ENCODE measurements at regions not wholly inside any gene's neighbourhood (a gene's known extent, or its start where the extent isn't known, plus 50 kb on each side); places are given as distances from the start of the nearest gene placed in this dataset.

DNA sequence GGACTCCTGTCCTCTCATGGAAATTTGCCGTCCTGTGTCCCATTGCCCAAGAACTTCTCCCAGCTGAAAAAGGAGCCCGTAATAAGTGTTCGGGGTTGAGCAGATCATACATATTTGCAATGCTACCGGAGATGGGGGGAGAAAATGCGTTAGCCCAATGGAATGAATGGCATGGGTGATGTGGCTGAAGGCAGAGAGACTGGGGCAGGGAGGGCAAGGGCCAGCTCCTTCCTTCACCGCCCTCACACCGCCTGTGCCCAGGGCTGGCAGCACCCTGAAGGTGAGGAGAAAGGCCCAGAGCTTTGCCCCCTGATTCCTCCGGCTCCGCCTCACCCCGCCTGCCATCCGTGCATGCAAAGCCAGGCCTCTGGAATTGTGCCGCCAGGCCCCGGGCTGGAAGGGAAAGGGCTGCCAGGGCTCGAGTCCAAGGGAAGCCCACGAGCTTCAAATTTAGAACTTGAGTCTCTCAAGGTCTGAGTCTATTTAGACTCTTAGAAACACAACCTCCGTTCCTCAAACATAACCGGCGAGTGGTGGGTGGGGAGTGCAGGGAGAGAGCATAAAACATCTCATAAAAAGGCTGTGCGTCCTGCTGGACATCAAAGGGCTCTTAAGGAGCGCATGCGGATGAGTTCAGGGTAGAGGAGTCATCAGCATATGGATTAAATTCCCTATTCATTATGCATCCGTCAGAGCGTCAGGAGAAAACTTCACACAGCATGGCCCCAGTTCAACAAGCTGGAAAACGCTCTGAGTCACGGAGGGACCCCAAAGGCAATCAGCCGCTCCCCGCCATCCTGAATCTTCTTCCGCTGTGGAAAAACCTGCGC, 121.7 kb upstream of the GLI2 start:
- TF ChIP-seq, protein P1, sequence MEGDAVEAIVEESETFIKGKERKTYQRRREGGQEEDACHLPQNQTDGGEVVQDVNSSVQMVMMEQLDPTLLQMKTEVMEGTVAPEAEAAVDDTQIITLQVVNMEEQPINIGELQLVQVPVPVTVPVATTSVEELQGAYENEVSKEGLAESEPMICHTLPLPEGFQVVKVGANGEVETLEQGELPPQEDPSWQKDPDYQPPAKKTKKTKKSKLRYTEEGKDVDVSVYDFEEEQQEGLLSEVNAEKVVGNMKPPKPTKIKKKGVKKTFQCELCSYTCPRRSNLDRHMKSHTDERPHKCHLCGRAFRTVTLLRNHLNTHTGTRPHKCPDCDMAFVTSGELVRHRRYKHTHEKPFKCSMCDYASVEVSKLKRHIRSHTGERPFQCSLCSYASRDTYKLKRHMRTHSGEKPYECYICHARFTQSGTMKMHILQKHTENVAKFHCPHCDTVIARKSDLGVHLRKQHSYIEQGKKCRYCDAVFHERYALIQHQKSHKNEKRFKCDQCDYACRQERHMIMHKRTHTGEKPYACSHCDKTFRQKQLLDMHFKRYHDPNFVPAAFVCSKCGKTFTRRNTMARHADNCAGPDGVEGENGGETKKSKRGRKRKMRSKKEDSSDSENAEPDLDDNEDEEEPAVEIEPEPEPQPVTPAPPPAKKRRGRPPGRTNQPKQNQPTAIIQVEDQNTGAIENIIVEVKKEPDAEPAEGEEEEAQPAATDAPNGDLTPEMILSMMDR (IDR thresholded peaks at IDR 0.05; ENCODE audit: borderline replicate concordance, extremely low read depth, low read length, poor library complexity, severe bottlenecking) = no peak
- TF ChIP-seq EZH2 (IDR thresholded peaks at IDR 0.05; ENCODE audit: borderline replicate concordance, low read depth, low read length, severe bottlenecking) = no peak
- H3K27me3 ChIP-seq (ENCODE audit: insufficient read depth, low read length, poor library complexity) = peaks cover 3% of the 10 kb centered on the region
- no peaks in the 10 kb centered on the region for H3K36me3 ChIP-seq (ENCODE audit: insufficient read depth, low read length)
- no peaks in the 10 kb centered on the region for H4K20me1 ChIP-seq (ENCODE audit: insufficient read depth, low read length)
- H3K4me1 ChIP-seq (ENCODE audit: insufficient read depth, low read length) = no peaks in the 10 kb centered on the region
- ATAC-seq (ENCODE audit: insufficient read depth, low read depth) = no peak
- H3K9me3 ChIP-seq (ENCODE audit: insufficient read depth, low read length, severe bottlenecking) = no peaks in the 10 kb centered on the region
- no peak overlapping the region for H3K27ac ChIP-seq (ENCODE audit: low read length)
- no peak overlapping the region for H2AFZ ChIP-seq (ENCODE audit: low read depth, low read length)
- DNase-seq = no peak
- H3K79me2 ChIP-seq (ENCODE audit: insufficient read depth, low read length) = no peaks in the 10 kb centered on the region
- no peak overlapping the region for H3K9ac ChIP-seq (ENCODE audit: low read depth, low read length)
- no peak overlapping the region for H3K4me2 ChIP-seq (ENCODE audit: insufficient read depth, low read length)
- no peak overlapping the region for H3K4me3 ChIP-seq (ENCODE audit: low read depth in 1 of 2, low read length in 2 of 2)

DNA sequence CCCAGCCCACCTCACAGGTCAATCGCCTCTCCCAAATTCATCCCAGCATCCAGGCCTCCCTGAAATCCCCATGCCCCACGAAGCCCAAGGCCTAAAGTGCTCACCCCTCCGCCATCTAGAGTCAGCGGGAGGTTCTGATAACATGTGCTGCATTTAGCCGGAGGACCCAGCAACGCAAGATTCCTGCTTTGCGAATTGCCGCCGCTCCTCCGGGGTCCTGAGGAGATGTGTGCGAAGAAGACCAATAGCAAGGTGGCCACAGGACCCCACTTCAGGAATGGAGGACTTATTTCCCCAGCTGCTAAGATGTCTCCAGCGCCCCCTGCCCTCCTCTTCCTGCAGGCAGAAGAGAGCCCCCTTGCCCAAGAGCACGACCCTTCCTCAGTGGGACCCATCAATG, 120.8 kb upstream of the GLI2 start:
- Histone ChIP-seq H2AFZ (ENCODE audit: low read depth, low read length) (no peak overlapping the region), H3K36me3 (ENCODE audit: insufficient read depth, low read length) (no peaks in the 10 kb centered on the region), H3K27ac (ENCODE audit: low read length) (no peak overlapping the region), H3K9ac (ENCODE audit: low read depth, low read length) (no peak overlapping the region), H3K27me3 (ENCODE audit: insufficient read depth, low read length, poor library complexity) (peaks cover 3% of the 10 kb centered on the region), H3K4me2 (ENCODE audit: insufficient read depth, low read length) (no peak overlapping the region), H4K20me1 (ENCODE audit: insufficient read depth, low read length) (no peaks in the 10 kb centered on the region), H3K4me1 (ENCODE audit: insufficient read depth, low read length) (no peaks in the 10 kb centered on the region), H3K4me3 (ENCODE audit: low read depth in 1 of 2, low read length in 2 of 2) (no peak overlapping the region), H3K79me2 (ENCODE audit: insufficient read depth, low read length) (no peaks in the 10 kb centered on the region), H3K9me3 (ENCODE audit: insufficient read depth, low read length, severe bottlenecking) (no peaks in the 10 kb centered on the region)
- TF ChIP-seq, protein P1 (IDR thresholded peaks at IDR 0.05; ENCODE audit: borderline replicate concordance, extremely low read depth, low read length, poor library complexity, severe bottlenecking) = no peak
- TF ChIP-seq EZH2 (IDR thresholded peaks at IDR 0.05; ENCODE audit: borderline replicate concordance, low read depth, low read length, severe bottlenecking) = no peak
- DNase-seq (no peak), ATAC-seq (ENCODE audit: insufficient read depth, low read depth) (no peak)

DNA sequence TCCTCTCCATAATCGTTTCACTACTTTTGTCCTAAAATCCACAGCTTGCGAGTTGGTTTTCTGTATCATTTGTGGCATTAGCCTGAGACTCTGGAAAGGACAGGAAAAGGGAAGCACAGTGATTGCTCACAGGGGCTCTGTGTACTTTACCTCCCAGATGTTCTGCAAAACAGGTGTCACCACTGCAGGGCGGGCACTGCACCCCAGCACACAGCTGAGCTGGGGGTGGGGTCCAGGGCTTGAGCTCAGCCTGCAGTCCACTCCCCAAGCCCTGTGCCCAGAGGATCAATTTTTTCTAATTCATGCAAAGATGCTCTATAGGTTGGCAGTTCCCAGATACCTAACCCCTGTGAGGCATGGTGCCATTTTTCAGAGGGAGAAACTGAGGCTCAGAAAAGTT, 119.4 kb upstream of the GLI2 start:
- Histone ChIP-seq H3K36me3 (ENCODE audit: insufficient read depth, low read length) (no peaks in the 10 kb centered on the region), H3K9me3 (ENCODE audit: insufficient read depth, low read length, severe bottlenecking) (no peaks in the 10 kb centered on the region), H3K4me2 (ENCODE audit: insufficient read depth, low read length) (no peak overlapping the region), H3K27me3 (ENCODE audit: insufficient read depth, low read length, poor library complexity) (peaks cover 3% of the 10 kb centered on the region), H3K4me1 (ENCODE audit: insufficient read depth, low read length) (no peaks in the 10 kb centered on the region), H2AFZ (ENCODE audit: low read depth, low read length) (no peak overlapping the region), H3K4me3 (ENCODE audit: low read depth in 1 of 2, low read length in 2 of 2) (no peak overlapping the region), H3K9ac (ENCODE audit: low read depth, low read length) (no peak overlapping the region), H4K20me1 (ENCODE audit: insufficient read depth, low read length) (no peaks in the 10 kb centered on the region), H3K27ac (ENCODE audit: low read length) (no peak overlapping the region), H3K79me2 (ENCODE audit: insufficient read depth, low read length) (no peaks in the 10 kb centered on the region)
- no peak for TF ChIP-seq EZH2 (IDR thresholded peaks at IDR 0.05; ENCODE audit: borderline replicate concordance, low read depth, low read length, severe bottlenecking)
- TF ChIP-seq, protein P1 (IDR thresholded peaks at IDR 0.05; ENCODE audit: borderline replicate concordance, extremely low read depth, low read length, poor library complexity, severe bottlenecking) = no peak
- ATAC-seq (ENCODE audit: insufficient read depth, low read depth) (no peak), DNase-seq (no peak)
